Stimulated activated CD8-positive, alpha-beta memory T cell treated with anti-CD3 and anti-CD28 coated beads, Interleukin-15, amount 100 ng/mL, for 48 hours (primary cell): ENCODE measurements at regions not wholly inside any gene's neighbourhood (a gene's known extent, or its start where the extent isn't known, plus 50 kb on each side); places are given as distances from the start of the nearest gene placed in this dataset.

Experiments used
- DNase-seq, 2 donors: peaks; one replicate each; pipeline ENCODE4 v3.0.0-alpha.2; 2020; ENCODE audit warnings: low read depth in 2 of 2

DNA sequence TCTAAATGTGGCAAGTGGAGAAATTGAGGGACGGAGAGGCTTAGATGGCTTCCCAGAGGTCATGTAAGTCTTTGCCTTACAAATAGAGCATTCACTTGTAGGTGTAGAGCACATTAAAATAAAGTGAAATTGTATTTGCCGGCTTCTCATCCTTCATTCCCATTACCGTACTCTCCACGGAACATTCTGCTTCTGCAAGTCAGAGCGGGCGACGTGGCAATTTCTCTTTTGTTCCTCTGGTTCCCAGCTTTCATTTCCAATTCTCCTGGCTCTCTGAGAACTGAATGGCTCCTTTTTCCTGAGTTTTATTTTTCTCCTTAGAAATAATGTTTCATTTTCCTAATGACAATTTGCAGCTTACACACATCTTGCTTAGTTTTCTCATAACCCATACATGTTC is 51.3 kb upstream of the PFKP start:
- no peak for DNase-seq

DNA sequence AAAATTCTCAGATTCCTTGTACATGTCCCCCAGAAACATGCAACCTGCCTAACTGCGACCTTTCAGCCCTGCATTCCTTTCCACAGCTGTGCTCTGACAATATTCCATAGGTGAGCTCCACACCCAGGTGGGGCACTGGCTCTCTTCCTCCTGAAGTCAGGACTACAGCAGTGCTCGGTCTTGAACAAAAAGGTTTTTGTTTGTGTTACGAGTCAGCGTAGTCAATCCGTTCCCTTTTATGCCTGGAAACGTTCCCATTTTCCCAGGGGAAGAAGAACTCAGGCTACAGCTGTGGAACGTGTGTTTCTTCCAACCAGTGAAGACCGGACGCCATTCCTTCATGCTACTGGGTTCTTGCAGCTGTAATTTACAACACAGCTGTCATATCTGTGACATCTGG is 52.4 kb upstream of the PFKP start:
- no peak for DNase-seq

DNA sequence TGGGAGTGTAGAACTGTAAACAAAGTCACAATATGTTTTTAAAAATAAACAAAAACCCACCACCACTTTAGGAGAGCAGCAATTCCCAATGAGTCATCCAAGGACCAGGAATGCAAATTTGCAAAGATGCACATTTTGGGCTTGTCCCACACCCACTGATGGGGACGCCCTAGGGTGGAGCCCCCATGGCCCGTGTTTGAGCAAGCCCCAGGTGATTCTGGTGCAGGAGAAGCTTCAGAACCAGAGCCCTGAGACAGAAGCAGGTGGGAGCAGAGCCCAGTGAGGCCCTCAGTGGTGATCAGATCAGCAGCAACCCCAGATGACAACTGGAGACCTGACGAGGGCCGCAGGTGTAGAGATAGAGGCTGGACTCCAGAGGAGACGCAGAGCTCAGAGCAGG is 55.1 kb upstream of the PFKP start:
- no peak for DNase-seq

DNA sequence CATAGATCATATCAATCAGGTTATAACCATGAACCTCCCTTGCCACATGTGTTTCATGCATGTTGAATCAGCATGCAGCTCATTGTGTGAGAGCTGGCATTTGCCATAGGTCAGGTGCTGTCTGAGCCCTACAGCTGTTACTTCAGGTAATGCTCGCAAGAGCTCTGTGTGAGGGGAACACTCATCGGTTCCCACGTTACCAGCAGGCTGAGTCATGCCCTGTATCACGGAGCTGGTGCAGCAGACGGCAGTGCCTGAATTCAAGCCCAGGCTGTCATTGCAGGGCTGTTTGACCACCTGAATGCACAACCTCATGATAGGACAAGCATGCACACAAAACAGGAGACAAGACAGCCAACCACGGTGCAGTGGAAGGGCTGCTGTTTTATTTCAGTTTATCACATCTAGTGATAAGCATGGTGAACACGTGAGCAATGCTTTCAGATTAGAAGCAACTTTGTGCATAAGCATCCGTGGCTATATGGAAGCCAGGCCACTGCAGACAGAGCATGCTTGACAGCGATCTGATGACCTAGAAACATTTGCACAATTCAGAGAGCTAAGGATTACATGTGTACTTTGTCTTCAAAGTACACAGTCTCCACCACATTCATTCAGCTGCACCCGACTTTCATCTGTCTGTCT is 56.4 kb upstream of the PFKP start:
- no peak for DNase-seq

DNA sequence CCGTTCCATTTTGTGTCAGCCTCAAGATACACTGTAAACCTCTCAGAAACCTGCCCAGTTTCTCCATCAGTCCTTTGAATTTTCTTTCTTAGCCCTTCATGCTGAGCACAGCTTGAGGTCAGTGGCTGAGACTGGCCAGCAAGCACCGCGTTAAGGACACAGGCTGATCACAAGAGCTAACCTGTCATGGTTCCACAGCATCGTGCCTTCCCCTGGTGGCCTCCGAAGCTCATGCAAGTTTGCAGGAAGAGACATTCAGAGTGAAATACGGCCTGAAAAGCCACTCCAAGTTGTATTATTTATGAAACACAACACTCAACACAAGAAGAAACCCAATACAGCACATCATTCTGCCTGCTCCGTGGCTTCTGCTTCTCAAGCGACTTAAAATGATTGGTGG is 57.0 kb upstream of the PFKP start:
- DNase-seq: no peak

DNA sequence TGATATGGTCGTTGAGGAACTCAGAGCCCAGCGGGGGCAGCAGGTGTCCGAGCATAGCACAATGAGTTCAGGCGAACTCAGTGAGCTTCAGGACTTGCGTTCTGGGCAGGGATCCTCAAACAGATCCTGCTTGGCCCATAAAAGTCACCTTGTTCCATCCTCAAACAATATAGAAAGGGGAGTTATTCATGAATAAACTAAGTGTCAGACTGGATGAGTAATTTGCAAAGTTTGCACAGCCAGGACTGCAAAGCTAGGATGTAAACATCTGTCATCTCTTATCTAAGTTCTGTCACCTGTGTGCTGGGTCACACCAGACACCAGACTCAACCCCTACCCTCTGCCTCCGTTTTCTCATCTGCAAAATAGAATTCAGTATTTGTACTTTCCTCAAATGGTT is 58.0 kb upstream of the PFKP start:
- no peak for DNase-seq

DNA sequence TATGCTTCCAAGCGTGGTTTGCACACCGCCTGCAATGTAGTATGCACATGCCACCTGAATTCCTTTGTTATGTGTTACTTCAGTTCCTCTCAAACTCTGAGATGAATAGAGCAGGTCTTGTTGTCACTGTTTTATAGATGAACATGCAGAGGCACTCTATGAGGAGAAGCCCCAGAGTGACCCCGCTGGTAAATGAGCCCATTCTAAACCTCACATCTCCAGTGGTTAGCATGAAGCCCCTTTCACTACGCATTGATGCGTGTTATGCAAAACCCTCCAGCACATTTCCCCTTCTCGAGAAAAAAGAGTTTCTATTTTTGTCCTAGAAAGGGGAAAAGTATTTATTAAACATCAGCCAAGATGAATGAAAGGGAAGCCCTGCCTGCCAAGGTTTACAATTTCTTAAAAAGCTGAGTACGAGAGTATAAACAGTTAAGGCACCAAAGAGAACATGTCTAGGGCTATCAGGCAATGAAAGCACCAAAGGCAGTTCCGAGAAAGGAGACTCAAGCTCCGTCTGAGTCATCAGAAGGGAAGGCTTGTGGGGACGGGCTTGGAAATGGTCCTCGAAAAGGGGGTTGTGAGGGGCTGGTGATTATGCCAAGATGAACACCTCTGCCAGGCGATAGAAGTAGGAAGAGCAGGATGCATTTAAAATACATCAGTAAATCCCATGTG is 58.7 kb upstream of the PFKP start:
- no peak for DNase-seq

DNA sequence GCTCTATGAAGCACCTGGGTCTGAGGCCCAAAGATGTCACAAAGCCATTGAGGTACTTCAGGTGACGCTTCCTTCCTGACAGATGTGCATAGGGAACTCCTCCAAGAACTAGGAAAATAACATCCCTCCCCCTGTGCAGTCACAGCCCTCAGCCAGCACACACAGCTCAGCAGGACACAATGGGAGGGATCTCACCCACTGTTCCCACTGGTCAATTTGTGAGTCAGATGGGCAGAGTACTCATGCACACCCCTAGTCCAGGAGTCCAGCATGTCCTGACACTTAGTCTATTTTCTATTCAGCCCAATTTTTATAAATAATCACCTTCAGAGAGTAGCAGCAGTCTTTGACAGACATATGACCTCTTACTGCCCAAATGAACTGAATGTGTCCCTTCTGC is 60.7 kb upstream of the PFKP start:
- DNase-seq: no peak

DNA sequence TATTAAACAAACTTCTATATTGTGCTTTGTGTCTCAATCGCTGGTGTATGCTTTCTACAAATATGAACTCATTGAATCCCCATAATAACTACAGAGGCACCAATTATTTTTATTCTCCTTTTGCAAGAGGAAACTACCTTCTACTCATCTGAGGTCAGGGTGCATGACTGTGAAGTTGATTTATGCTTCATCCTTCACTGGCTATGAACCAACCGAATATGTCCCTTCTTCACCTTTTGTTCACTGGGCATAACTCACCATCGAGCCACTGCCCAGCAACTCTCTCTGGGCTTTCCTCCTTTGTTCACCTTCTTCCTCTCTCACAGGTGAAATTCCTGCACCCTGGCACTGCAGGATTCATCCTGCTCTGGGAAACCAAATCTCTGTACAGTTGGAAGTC is 61.3 kb upstream of the PFKP start:
- DNase-seq: no peak

DNA sequence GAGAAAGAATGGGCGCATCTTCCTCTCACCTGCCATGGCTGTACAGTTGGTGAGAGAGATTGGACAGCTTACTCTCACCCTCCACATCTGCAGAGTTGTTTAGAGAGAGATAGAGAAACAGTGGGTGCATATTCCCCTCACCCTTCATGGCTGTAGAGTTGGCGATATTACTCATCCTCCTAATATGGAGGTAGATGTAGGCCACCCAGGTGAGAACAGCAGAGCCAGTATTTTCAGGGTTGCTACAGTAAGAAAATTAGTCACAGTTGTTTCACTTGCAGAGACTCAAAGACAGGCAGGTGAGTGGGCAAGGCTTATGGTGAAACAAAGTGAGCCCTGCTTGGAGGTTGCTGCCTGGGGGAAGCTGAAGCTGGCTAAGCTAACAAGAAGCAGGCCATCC is 65.0 kb upstream of the PFKP start:
- DNase-seq: no peak

DNA sequence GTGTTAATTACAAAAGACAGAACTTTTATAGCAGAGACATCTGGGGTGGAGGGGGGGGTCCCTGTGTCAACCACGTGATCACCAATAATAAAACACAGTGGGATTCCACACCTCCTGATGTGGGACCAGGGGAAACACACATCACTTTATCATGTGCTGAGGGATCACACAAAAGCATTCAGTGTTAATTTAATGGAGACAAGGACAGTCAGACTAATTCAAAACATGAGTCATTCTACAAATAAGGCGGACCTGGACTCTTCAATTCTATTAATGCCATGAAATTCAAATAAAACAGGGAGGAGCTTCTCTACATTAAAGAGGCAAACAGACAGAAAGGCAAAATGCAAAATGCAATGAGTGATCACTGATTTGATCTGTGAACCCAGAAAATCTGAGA is 67.3 kb upstream of the PFKP start:
- no peak for DNase-seq

DNA sequence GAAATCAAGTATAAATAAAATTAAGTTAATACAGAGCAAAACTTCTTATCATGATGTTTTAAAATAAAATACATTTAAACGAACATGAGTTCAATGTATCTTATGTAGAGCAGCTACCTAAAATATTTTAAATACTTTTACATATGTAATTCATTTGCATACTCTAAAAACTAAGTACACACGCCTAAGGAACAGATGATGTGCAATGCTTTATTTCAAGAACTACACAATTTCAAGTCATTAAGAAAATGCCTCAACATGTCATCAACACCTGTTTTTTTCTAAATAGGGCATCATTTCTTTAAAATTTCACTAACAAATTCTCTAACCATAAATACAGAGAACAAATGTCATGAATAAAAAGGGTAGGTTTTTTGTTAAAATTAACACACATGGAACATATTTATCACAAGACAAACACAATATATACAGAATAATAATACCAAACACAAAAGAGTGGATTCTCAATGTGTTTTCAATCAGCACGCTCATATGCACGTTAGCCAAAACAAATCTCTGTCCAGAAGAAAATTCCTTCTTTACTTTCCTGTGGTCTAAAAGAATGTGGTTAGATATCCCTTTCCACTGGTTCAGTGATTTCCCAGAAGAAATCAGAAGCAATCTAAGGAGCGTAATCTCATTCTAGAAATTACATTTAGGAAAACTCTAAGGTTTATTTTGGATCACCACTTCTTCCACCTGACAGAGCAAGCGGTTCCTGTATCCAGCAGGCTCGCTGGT is 73.0 kb upstream of the PFKP start:
- no peak for DNase-seq

DNA sequence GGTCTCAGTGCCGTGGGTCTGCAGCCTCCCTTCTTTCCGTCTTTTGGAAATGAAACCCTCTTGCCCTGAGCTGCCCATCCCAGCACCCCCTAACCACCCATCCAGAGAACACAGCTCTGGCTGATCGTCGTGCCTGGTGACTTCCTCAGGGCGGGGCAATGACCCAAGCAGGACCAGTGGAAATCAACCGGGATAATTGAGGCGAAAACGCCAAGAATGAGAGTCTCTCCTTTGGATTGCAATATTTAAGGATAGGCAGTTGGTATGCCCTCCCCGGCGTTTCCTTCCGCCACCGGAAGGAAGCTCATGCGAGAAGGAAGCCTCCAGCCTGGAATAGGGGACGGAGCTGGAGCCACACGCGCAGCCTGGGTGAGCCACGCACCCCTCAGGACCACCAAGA is 73.7 kb upstream of the PFKP start:
- no peak for DNase-seq

DNA sequence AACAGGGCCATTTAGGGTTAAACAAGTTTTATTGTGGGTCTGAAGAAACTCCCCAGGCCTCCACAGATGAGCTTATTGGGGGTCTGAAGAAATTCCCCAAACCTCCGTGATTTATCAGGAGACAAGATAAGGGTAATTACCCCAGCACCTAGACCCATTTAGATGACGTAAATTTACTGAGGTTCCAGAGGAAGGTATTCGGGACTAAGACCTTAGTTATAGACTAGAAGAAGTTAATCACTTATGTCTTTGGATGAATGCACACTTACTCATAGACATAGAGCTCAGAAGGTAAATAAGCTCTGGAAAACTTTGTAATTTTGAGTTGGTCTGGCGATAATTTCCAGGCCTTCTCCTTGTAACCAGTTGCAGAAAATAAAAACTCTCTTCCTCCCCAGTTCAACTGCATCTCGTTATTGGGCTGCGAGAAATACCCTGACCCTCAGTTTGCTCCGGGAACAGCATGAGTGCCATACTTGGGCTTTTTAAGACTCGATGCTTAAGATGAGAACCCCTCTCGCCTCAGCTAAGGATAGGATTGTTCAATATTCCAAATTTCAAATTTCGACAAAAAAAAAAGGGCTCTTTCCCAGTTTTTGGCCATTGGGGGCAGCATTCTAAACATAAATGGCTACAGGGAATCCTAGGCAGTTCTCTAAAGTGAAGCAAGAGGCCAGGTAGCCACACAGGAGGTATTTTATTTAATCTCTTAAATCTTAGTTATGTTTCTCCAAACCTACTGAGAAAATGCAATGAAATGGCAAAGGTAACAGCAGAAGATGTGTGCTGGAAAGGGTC is 74.7 kb upstream of the PFKP start:
- no peak for DNase-seq

DNA sequence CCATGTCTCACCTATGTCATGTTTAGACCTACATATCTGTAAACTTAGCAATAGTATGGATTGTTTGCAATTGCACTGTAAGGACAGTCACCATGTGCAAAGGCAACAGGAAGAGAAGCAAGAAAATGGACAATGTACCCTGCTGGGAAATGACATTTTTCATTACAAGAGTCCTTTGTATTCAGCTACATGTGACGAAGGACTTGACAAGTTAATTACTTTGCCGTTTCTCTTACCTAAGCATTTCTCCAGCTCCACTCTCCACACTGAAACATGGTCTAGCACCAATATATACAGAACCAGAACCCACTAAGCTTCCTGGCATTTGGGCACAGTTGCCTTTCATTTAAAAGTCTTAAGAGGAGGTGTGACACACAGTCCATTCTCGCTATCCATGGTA is 76.6 kb upstream of the PFKP start:
- no peak for DNase-seq

DNA sequence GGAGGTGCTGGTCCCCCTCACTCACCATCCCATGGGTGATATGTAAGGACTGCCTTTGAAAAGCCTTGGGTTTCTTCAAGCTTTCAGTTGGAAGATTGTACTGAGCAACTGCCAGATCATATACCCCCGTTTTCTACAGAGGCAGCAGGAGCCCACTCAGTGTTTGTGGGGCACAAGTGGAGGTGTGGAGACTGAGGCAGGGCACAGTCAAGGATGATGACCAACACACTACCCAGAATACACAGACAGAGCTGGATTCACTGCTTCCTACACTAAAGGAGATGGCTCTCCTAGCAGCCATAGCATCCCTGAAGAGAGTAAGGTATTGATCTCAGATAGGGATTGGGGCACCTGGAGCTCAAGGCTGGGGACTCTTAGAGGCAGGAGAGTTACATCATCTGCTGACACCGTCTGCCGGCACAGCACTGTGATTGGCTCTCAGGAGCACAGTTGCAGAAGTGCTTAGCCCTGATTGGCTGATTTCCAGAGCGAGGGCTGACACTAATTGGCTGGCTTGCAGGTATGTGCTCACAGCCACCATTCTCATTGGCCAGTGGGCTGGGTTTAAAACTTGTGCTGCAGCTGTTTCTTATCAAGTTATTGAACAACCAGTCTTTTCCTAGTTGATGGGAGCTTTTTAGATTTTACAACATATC is 77.9 kb upstream of the PFKP start:
- no peak for DNase-seq

DNA sequence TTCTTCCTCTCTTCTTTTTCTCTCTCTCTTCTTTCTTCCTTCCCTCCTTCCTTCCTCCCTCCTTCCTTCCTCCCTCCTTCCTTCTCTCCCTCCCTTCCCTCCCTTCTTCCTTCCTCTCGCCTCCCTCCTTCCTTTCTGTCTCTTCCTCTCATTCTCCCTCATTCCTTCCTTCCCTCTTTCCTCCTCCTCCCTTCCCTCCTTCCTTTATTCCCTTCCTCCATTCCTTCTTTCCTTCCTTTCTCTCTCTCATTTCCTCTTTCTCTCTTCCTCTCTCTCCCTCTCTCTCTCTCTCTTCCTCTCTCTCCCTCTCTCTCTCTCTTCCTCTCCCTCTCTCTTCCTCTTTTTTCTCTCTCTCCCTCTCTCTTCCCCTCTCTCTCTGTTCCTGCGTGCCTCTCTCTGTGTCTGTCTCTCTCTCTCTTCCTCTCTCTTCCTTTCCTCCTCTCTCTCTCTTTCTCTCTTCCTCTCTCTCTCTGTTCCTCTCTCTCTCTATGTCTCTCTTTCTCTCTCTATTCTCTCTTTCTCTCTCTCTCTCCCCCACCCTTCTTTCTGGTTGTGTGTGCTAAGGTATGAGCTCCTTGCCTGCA is 80.1 kb upstream of the PFKP start:
- no peak for DNase-seq

DNA sequence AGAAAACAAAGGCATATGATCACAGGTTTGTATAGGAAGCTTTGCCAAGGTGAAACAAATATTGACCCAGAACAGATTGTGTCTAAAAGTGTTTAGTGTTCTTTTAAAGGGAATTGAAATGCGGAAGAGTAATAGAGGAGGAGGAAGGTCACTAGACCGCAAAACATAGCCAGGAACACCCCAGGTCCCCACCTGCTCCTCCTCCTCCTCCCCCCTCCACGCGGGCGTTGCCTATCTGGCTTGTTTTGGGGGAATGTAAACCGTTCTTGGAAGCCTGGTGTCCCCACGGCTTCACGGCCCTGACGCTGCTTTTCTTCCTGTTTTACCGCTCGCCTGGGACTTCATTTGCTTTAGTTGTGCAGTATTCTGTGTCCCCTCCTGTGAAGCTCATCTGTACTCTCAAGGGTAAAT is 81.0 kb upstream of the PFKP start:
- DNase-seq: no peak

DNA sequence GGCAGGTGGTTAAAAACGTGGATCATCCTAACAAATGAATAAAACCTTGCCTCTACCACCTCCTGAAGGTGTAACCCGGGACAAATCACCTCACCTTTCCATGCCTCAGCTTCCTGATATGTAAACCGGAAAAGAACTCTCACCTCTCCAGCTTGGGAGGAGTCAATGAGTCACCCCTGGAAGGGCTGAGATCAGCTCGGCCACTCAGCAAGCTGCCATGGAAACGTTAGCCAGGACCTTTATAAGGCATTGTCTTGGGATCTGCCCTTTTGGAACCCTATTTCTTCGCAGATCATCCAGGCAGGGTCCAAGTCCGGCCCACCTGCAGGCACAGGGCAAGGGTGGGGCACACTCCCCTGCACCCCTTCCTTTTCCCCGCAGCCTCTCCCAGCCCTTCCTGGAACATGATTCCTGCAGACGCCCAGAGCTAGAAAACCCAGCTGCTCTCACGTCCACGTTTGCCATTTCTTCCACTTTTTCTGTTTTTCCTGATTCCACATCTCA is 81.6 kb upstream of the PFKP start:
- DNase-seq: no peak

DNA sequence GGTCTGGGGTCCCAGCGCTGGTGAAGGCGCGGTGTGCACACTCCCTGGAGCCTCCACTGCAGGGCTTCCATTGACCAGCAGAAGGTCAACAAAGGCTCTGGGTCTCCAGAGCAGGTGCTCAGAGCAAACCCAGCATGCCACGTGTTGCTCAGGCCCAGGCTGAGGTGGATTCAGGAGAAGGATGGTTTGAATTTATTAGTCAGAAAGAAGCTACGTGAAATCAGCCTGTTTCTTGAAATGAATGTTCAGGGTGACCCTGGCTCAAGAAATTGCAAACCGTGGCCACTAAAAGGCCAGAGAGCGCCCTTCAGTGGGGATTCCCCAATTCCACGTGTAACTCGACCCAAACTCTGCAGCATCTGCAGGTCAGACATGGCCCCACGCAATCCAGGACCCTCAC is 82.7 kb upstream of the PFKP start:
- no peak for DNase-seq

DNA sequence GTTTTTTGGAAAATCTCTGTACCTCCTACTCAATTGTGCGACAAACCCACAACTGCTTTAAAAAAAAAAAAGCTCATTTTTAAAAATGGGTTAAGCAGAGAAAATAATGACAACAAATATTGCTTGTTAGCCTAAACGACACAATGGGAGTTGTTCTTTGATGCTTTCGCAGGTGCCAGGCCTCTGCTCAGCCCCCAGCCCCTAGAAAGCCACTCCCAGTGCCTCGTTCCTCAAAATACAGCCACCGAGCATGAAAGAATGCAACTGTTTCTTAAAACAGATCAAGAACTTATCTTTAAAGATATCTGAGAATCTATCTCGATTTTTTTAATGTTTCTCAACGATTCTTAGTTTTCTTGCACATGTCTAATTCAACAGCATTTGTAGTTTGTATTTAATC is 85.2 kb upstream of the PFKP start:
- no peak for DNase-seq
